AG04449 (cell line): ENCODE measurements at regions not wholly inside any gene's neighbourhood (a gene's known extent, or its start where the extent isn't known, plus 50 kb on each side); places are given as distances from the start of the nearest gene placed in this dataset.

Experiments used
- CTCF ChIA-PET: fragments of 350-600 bp; formaldehyde crosslinking; extraction: SDS; loops from one replicate; lab custom pipeline; 2021; ENCODE audit warnings: antibody characterized with exemption; lab: Yijun Ruan, JAX
- POLR2A ChIA-PET: fragments of 400-600, 350-600 bp; formaldehyde crosslinking; extraction: SDS; loops from one replicate; lab custom pipeline; 2020; ENCODE audit warnings: antibody characterized with exemption, inconsistent platforms; lab: Yijun Ruan, JAX
- DNase-seq: peaks from one replicate; pipeline ENCODE4 v3.0.0-alpha.2; 2010; ENCODE audit warnings: low read depth, low spot score
- H3K4me3 ChIP-seq: 2 replicates; pipeline ENCODE4 v1.5.1; 2011; ENCODE audit warnings: low read depth, mild to moderate bottlenecking, control low read depth, low read length
- TF ChIP-seq, protein P1 (sequence below): IDR thresholded peaks from one replicate; pipeline ENCODE4 v1.5.1; 2011; ENCODE audit warnings: mild to moderate bottlenecking, moderate library complexity, low read length, control low read depth, inconsistent platforms; ENCODE audit not compliant: insufficient read depth; ENCODE audit errors: missing control alignments

DNA sequence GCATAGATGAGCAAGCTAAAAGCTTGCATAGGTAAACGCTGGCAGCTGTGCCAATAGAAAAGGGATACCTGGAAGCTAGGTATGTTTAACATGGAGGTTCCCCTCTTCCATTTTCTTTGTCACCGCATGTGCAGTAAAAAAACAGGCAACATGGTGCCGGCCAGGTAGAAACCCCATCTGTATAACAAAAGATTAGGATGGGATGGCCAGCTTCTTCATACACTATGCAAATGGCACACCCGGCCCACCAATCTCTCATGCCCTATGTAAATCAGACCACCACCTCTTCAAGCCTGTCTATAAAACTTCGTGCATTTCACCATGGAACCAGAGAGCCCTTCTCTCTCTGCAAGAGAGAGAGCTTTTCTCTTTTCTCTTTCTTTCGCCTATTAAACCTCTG is 224.3 kb upstream of the P2RY1 start:
- DNase-seq, result no peak
- H3K4me3 ChIP-seq, result no peak overlapping the region
- ChIA-PET POLR2A (no interaction called here), CTCF (no interaction called here)
- TF ChIP-seq, protein P1, sequence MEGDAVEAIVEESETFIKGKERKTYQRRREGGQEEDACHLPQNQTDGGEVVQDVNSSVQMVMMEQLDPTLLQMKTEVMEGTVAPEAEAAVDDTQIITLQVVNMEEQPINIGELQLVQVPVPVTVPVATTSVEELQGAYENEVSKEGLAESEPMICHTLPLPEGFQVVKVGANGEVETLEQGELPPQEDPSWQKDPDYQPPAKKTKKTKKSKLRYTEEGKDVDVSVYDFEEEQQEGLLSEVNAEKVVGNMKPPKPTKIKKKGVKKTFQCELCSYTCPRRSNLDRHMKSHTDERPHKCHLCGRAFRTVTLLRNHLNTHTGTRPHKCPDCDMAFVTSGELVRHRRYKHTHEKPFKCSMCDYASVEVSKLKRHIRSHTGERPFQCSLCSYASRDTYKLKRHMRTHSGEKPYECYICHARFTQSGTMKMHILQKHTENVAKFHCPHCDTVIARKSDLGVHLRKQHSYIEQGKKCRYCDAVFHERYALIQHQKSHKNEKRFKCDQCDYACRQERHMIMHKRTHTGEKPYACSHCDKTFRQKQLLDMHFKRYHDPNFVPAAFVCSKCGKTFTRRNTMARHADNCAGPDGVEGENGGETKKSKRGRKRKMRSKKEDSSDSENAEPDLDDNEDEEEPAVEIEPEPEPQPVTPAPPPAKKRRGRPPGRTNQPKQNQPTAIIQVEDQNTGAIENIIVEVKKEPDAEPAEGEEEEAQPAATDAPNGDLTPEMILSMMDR, result no peak

DNA sequence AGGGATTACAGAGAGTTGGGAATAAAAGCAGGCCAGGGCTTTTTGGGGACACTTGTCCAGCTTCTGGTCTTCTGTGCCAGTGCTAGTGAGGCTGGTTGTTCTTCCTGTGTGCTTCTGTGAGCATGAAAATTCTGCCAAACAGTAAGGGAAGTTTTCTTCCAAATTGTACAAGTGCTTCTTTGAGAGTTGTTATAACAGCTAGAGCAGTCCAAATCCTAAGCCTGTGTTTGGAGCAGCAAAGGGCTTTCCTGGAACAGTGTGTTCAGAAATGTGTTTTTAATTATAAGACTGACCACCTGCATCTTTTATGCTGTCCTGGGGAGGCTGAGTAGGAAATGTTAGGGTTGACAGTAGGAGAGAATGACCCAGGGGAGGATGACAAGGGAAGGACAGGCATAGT is 223.0 kb upstream of the P2RY1 start:
- DNase-seq, result no peak
- TF ChIP-seq, protein P1, result no peak

DNA sequence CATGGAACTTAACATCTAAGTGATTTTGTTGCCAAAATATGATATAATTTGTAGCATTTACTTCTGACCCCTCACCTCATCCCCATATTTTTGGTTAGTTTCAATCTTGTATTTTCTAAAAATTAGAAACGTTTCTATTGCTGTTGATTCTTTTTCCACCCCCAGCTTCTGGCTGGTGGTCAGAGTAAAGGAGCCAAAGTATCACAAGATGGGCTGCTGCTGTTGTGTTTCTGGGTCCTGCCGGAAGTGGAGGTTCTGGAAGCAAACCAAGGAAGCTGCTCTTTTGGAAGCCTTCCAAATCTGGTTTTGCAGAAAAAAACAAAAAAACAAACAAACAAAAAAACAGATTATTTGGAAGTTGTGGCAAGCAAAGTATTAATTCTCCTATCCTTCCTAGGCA is 221.1 kb upstream of the P2RY1 start:
- H3K4me3 ChIP-seq, result no peak overlapping the region
- ChIA-PET POLR2A (no interaction called here), CTCF (interaction anchor here (0.8 kb wide), 1 partner anchor 97 kb away, joined by 3 read pairs; no protein-coding TSS in a partner anchor)
- DNase-seq, result no peak
- TF ChIP-seq, protein P1, result no peak

More for the DNA sequence above, 223.0 kb upstream of the P2RY1 start:
- CTCF ChIA-PET, result no interaction called here
- POLR2A ChIA-PET, result no interaction called here
- H3K4me3 ChIP-seq, result no peak overlapping the region

DNA sequence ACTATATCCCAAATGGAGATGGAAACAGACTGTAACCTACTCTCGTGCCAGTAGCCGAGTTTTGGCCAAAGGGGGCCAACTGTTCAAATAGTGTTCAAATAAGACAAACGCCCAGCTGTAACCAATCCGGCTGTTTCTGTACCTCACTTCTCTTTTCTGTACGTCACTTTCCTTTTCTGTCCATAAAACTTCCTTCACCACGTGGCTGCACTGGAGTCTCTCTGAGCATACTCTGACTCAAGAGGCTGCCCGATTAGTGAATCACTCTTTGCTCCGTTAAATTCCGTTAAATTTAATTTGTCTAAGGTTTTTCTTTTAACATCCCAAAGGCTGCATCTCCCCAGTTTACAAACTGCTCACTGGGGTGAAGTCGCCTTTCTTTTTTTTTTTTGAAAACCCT is 219.2 kb upstream of the P2RY1 start:
- H3K4me3 ChIP-seq, result no peak overlapping the region
- TF ChIP-seq, protein P1, result no peak
- POLR2A ChIA-PET, result no interaction called here
- DNase-seq, result no peak
- CTCF ChIA-PET, result no interaction called here

DNA sequence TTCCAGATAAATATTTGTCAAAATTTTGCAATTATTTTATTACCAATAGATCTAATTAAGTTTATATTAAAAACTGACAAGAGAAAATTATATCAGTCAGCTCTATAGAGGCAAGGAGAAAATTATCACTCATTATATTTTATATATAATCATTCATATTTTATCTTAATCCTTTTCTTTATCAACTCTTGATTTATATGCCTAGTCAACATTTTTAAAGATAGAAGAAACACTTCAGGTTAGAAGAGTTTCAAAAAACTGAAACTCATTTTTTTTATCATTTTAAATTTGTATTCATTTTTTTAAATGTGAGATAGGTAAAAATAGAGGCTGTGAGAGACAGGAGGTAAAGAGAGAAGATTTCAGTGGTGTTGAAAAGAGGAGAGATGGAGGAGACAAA is 217.3 kb upstream of the P2RY1 start:
- TF ChIP-seq, protein P1, result no peak
- ChIA-PET POLR2A (no interaction called here), CTCF (no interaction called here)
- H3K4me3 ChIP-seq, result no peak overlapping the region
- DNase-seq, result no peak

DNA sequence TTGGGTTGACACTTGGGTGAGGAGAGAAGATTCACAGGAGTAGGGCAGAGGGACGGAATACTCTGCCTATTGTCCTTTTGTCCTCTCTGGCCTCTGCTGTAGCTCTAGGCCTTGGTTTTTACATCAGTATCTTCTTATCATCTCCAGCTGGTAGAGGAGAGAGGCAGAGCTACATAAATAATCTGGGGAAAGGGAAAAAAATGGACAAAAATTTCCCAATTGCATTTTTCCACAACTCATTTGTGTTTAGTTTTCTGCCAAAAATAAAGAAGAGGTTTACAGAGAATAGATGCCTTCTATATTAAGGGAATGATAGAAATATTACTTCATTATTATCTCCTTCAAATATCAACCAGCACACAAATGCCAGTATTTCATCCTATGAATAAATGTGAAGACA is 216.4 kb upstream of the P2RY1 start:
- H3K4me3 ChIP-seq, result no peak overlapping the region
- ChIA-PET POLR2A (no interaction called here), CTCF (no interaction called here)
- TF ChIP-seq, protein P1, result no peak
- no peak for DNase-seq

DNA sequence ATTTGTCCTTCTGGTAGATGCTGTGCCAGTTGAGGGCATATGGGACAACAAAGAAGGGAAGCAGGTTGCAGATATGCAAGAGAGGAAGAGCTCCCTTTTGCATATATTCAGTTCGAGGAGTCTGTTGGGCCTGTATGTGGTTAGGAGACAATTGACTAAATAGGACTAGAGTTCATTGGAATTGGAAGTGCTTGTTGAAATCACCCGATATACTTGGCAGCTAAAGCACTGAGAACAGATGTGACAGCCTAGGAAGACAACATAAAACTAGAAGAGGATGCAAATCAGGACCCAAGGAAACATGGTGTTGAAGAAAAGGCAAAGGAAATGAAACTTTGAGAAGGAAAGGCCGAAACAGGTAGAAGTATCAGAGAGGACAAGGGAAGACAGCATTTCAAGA is 215.2 kb upstream of the P2RY1 start:
- POLR2A ChIA-PET, result no interaction called here
- TF ChIP-seq, protein P1, result no peak
- CTCF ChIA-PET, result no interaction called here

More for the DNA sequence above, 215.2 kb upstream of the P2RY1 start:
- no peak for DNase-seq
- H3K4me3 ChIP-seq, result no peak overlapping the region
